ENCODE measurements at regions not wholly inside any gene's neighbourhood (a gene's known extent, or its start where the extent isn't known, plus 50 kb on each side); places are given as distances from the start of the nearest gene placed in this dataset.

- H3K4me1 Mint-ChIP-seq = no peaks in the 10 kb centered on the region
- no peaks in the 10 kb centered on the region for H3K9me3 Mint-ChIP-seq
- no peak overlapping the region for H3K27ac Mint-ChIP-seq
- no peaks in the 10 kb centered on the region for H3K36me3 Mint-ChIP-seq
- POLR2A ChIA-PET = no interaction called here
- no peak for DNase-seq
- no peak overlapping the region for H3K4me3 Mint-ChIP-seq
- ATAC-seq (ENCODE audit: low read depth) = no peak
- peaks cover 4% of the 10 kb centered on the region for H3K27me3 Mint-ChIP-seq
Measured at GRCh38 chr2:117763804-117764203, 50.7 kb upstream of the DDX18 start.

All from activated naive CD8-positive, alpha-beta T cell treated with anti-CD3 and anti-CD28 coated beads, Interleukin-2, amount 10 ng/mL, durations not matched to agents 7 days and 5 days (primary cell).